HCT116 (cell line): ENCODE measurements at regions not wholly inside any gene's neighbourhood (a gene's known extent, or its start where the extent isn't known, plus 50 kb on each side); places are given as distances from the start of the nearest gene placed in this dataset.

ENCODE experiments used
- ATAC-seq: fragments of 200-7000 bp; cut with Tn5 transposase; 2 replicates; pipeline ENCODE4 v1.9.1; 2020; ENCODE audit warnings: mild to moderate bottlenecking, moderate library complexity
- BruUV-seq: library from RNA; stranded (reverse); fragments of 400-500 nt; replicated peaks from 2 replicates; lab custom pipeline; 2021; lab: Mats Ljungman, UMichigan
- CTCF ChIA-PET: fragments of 300-600 bp; sonication (Branson Sonifier 250); formaldehyde crosslinking; loops from one replicate; lab custom pipeline; 2021; ENCODE audit warnings: antibody characterized with exemption; lab: Charles Lee
- POLR2A ChIA-PET: fragments of 300-600, 350-600 bp; sonication (Branson Sonifier 250); formaldehyde crosslinking; loops from one replicate; lab custom pipeline; 2021; ENCODE audit warnings: antibody characterized with exemption; lab: Charles Lee
- RAD21 ChIA-PET, 2 experiments: fragments of 300-600 bp; sonication (Branson Sonifier 250); formaldehyde crosslinking; loops; one replicate each; lab custom pipeline; 2023; ENCODE audit warnings: low total read pairs in 2 of 2; ENCODE audit not compliant: uncharacterized antibody in 2 of 2, unreplicated experiment in 2 of 2, low non-redundant PET in 1 of 2; lab: Charles Lee
- DNase-seq: peaks from one replicate; pipeline ENCODE4 v3.0.0-alpha.2; 2010; ENCODE audit warnings: low read depth, low spot score
- H2AFZ ChIP-seq: fragments of 200-600 bp; shearing (Covaris generic), sonication (generic); 2 replicates; pipeline ENCODE4 v1.6.1; 2017; ENCODE audit warnings: low read depth, mixed run types, mixed read lengths, antibody characterized with exemption, low read length; ENCODE audit not compliant: poor library complexity, severe bottlenecking
- H3K27ac ChIP-seq: 2 replicates; pipeline ENCODE4 v1.5.1; 2012; ENCODE audit warnings: low read depth, low read length
- H3K27me3 ChIP-seq: fragments of 200-600 bp; sonication (generic); 2 replicates; pipeline ENCODE4 v1.6.1; 2016; ENCODE audit warnings: mixed run types, low read length, mixed read lengths; ENCODE audit not compliant: insufficient read depth
- H3K36me3 ChIP-seq, 2 experiments: fragments of 200-500 bp in 1 of 2; fragments of 200-600 bp in 1 of 2; sonication (Bioruptor generic) in 1 of 2; sonication (generic) in 1 of 2; 2 replicates each; pipeline versions ENCODE4 v1.5.1 to v1.6.1; 2014 to 2016; ENCODE audit warnings: low read length in 2 of 2, inconsistent platforms in 1 of 2, mixed read lengths in 1 of 2, mixed run types in 1 of 2; ENCODE audit not compliant: insufficient read depth in 2 of 2, control insufficient read depth in 1 of 2
- H3K4me1 ChIP-seq, 2 experiments: fragments of 200-600 bp in 1 of 2; sonication (generic) in 1 of 2; 2 replicates each; pipeline versions ENCODE4 v1.5.1 to v1.6.1; 2012 to 2017; ENCODE audit warnings: low read length in 2 of 2, inconsistent platforms in 1 of 2, mild to moderate bottlenecking in 1 of 2, mixed read lengths in 1 of 2, mixed run types in 1 of 2, moderate library complexity in 1 of 2; ENCODE audit not compliant: insufficient read depth in 2 of 2, control insufficient read depth in 1 of 2
- H3K4me2 ChIP-seq: fragments of 200-600 bp; sonication (generic); 2 replicates; pipeline ENCODE4 v1.6.1; 2017; ENCODE audit warnings: mixed run types, low read length, mixed read lengths
- H3K4me3 ChIP-seq, 2 experiments: fragments of 200-600 bp in 1 of 2; sonication (generic) in 1 of 2; replicated peaks in 1 of 2; 2 replicates each; pipeline ENCODE4 v1.5.1; 2011 to 2016; ENCODE audit warnings: low read length in 2 of 2, control low read depth in 1 of 2, low read depth in 1 of 2, mild to moderate bottlenecking in 1 of 2, mixed read lengths in 1 of 2, mixed run types in 1 of 2
- H3K79me2 ChIP-seq: fragments of 200-600 bp; sonication (generic); 2 replicates; pipeline ENCODE4 v1.6.1; 2017; ENCODE audit warnings: mild to moderate bottlenecking, mixed run types, low read length, moderate library complexity, mixed read lengths; ENCODE audit not compliant: insufficient read depth
- H3K9ac ChIP-seq: fragments of 200-600 bp; sonication (generic); 2 replicates; pipeline ENCODE4 v1.6.1; 2016; ENCODE audit warnings: low read length, mixed read lengths
- H3K9me2 ChIP-seq: fragments of 200-600 bp; sonication (generic), shearing (Covaris generic); 2 replicates; pipeline ENCODE4 v1.6.1; 2017; ENCODE audit warnings: mixed run types, mild to moderate bottlenecking, moderate library complexity; ENCODE audit not compliant: insufficient read depth
- H3K9me3 ChIP-seq, 2 experiments: fragments of 200-500 bp in 1 of 2; fragments of 200-600 bp in 1 of 2; sonication (Bioruptor generic) in 1 of 2; sonication (generic) in 1 of 2; 2 replicates each; pipeline ENCODE4 v1.6.1; 2014 to 2017; ENCODE audit warnings: low read length in 2 of 2, mixed read lengths in 2 of 2, inconsistent platforms in 1 of 2, low read depth in 1 of 2, mild to moderate bottlenecking in 1 of 2, mixed run types in 1 of 2, moderate library complexity in 1 of 2; ENCODE audit not compliant: control insufficient read depth in 1 of 2, insufficient read depth in 1 of 2
- H4K20me1 ChIP-seq: fragments of 200-600 bp; sonication (generic), shearing (Covaris generic); 2 replicates; pipeline ENCODE4 v1.6.1; 2017; ENCODE audit warnings: mixed run types, mild to moderate bottlenecking, moderate library complexity; ENCODE audit not compliant: insufficient read depth
- CEBPB ChIP-seq: IDR thresholded peaks from 2 replicates; pipeline ENCODE4 v1.6.1; 2012; ENCODE audit warnings: low read depth
- ELF1 ChIP-seq: IDR thresholded peaks from 2 replicates; pipeline ENCODE4 v1.6.1; 2012; ENCODE audit warnings: low read depth, borderline replicate concordance
- POLR2AphosphoS5 ChIP-seq: IDR thresholded peaks from 2 replicates; pipeline ENCODE4 v1.6.1; 2011; ENCODE audit warnings: mild to moderate bottlenecking, low read depth, low read length, moderate library complexity
- RAD21 ChIP-seq: IDR thresholded peaks from 2 replicates; pipeline ENCODE4 v1.6.1; 2012; ENCODE audit warnings: low read depth, mild to moderate bottlenecking
- REST ChIP-seq: IDR thresholded peaks from 2 replicates; pipeline ENCODE4 v1.6.1; 2012; ENCODE audit warnings: low read depth
- SIN3A ChIP-seq: IDR thresholded peaks from 2 replicates; pipeline ENCODE4 v1.6.1; 2012; ENCODE audit warnings: low read depth
- SP1 ChIP-seq: IDR thresholded peaks from 2 replicates; pipeline ENCODE4 v1.6.1; 2012; ENCODE audit warnings: low read depth
- SRF ChIP-seq: IDR thresholded peaks from 2 replicates; pipeline ENCODE4 v1.6.1; 2012; ENCODE audit warnings: low read depth
- TCF7L2 ChIP-seq: IDR thresholded peaks from 2 replicates; pipeline ENCODE4 v1.7.0; 2011; ENCODE audit warnings: borderline replicate concordance, inconsistent platforms; ENCODE audit not compliant: insufficient read depth, insufficient read length; ENCODE audit errors: extremely low read depth
- YY1 ChIP-seq: IDR thresholded peaks from 2 replicates; pipeline ENCODE4 v1.6.1; 2011; ENCODE audit warnings: low read length, low read depth, moderate library complexity, mild to moderate bottlenecking; ENCODE audit not compliant: insufficient replicate concordance; ENCODE audit errors: extremely low read depth
- ZBTB33 ChIP-seq: IDR thresholded peaks from 2 replicates; pipeline ENCODE4 v1.6.1; 2011; ENCODE audit warnings: mild to moderate bottlenecking, low read length, moderate library complexity; ENCODE audit not compliant: insufficient replicate concordance; ENCODE audit errors: extremely low read depth
- ZFX ChIP-seq: fragments of 450-650 bp; IDR thresholded peaks from 2 replicates; pipeline ENCODE4 v1.6.1; 2017
- intact Hi-C: fragments of 100-400 bp; cut with micrococcal nuclease; formaldehyde crosslinking; loops from 2 replicates; pipeline ENCODE4 v1.10.0; 2022
- TF ChIP-seq, protein P1 (sequence below), 3 experiments: fragments of 200-600 bp in 1 of 3; sonication (generic) in 1 of 3; IDR thresholded peaks in 2 of 3; conservative IDR thresholded peaks in 1 of 3; 2 replicates each; pipeline ENCODE4 v1.5.1; 2012 to 2017; ENCODE audit warnings: low read depth in 2 of 3, low read length in 2 of 3, antibody characterized with exemption in 1 of 3, borderline replicate concordance in 1 of 3, control low read depth in 1 of 3, mild to moderate bottlenecking in 1 of 3, mixed read lengths in 1 of 3, mixed run types in 1 of 3, moderate library complexity in 1 of 3; ENCODE audit not compliant: insufficient read depth in 1 of 3

- TF ChIP-seq, protein P1, sequence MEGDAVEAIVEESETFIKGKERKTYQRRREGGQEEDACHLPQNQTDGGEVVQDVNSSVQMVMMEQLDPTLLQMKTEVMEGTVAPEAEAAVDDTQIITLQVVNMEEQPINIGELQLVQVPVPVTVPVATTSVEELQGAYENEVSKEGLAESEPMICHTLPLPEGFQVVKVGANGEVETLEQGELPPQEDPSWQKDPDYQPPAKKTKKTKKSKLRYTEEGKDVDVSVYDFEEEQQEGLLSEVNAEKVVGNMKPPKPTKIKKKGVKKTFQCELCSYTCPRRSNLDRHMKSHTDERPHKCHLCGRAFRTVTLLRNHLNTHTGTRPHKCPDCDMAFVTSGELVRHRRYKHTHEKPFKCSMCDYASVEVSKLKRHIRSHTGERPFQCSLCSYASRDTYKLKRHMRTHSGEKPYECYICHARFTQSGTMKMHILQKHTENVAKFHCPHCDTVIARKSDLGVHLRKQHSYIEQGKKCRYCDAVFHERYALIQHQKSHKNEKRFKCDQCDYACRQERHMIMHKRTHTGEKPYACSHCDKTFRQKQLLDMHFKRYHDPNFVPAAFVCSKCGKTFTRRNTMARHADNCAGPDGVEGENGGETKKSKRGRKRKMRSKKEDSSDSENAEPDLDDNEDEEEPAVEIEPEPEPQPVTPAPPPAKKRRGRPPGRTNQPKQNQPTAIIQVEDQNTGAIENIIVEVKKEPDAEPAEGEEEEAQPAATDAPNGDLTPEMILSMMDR (IDR thresholded peaks at IDR 0.05 in 2 of 3, conservative IDR thresholded peaks at IDR 0.05 in 1 of 3; ENCODE audit: borderline replicate concordance in 1 of 3, insufficient read depth in 1 of 3, low read depth in 2 of 3, low read length in 2 of 3) = no peak
- no peak for TF ChIP-seq POLR2AphosphoS5
These were observed 324.2 kb downstream of the BMP2 start (continued) for GRCh38 chr20:7091655-7092054.

DNA sequence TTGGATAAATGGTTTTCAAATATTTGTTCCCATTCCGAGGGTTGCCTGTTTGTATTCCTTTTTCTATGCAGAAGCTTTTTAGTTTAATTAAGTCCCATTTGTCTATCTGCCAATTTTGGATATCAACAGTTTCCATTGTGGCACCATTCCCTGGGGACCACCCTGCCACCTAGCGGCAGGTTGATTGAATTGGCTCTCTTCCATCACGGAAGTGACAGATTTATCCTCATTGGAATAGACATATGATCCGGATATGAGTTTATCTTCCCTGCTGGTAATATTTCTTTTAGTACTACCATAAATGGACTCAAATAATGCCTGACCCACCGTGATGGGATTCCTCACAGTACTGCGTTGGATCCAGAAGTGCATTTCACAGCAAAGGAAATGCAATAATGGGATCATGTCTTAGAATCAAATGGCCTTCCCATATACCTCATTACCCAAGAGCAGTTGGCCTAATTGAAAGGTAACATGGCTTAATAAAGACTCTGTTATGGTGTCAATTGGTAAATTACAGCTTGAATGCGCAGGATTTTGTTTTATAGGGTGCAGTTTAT, 327.0 kb downstream of the BMP2 start:
- peaks cover 0 to 9% of the 10 kb centered on the region in 2 experiments; a peak in 2 of 4 replicates for H3K9me3 ChIP-seq
- no peaks in the 10 kb centered on the region for H3K9me2 ChIP-seq
- intact Hi-C loops = no loop called here
- BruUV-seq = no TSS peak
- ChIA-PET CTCF (no interaction called here), POLR2A (no interaction called here), RAD21 (no interaction called here)
- no peak overlapping the region for H3K9ac ChIP-seq
- no peak overlapping the region for H2AFZ ChIP-seq
- H3K27ac ChIP-seq = no peak overlapping the region
- no peak overlapping the region for H3K4me2 ChIP-seq
- no peak for ATAC-seq
- H3K79me2 ChIP-seq = no peaks in the 10 kb centered on the region
- H3K36me3 ChIP-seq = no peaks in the 10 kb centered on the region; a peak in 1 of 4 replicates
- H3K27me3 ChIP-seq = no peaks in the 10 kb centered on the region
- no peaks in the 10 kb centered on the region for H4K20me1 ChIP-seq
- no peaks in the 10 kb centered on the region for H3K4me1 ChIP-seq
- peak; percentile 4 for DNase-seq
- no peak overlapping the region for H3K4me3 ChIP-seq
- peak; percentile 33; the same call in 1 of the 2 replicates for TF ChIP-seq RAD21
- no peak for TF ChIP-seq ZFX
- no peak for TF ChIP-seq YY1
- TF ChIP-seq CEBPB = no peak
- TF ChIP-seq SP1 = no peak
- TF ChIP-seq TCF7L2 = no peak
- no peak for TF ChIP-seq REST
- TF ChIP-seq SIN3A = no peak
- TF ChIP-seq ELF1 = peak; percentile 32; the same call in 1 of the 2 replicates
- TF ChIP-seq, protein P1 (IDR thresholded peaks at IDR 0.05 in 2 of 3, conservative IDR thresholded peaks at IDR 0.05 in 1 of 3; ENCODE audit: borderline replicate concordance in 1 of 3, insufficient read depth in 1 of 3, low read depth in 2 of 3, low read length in 2 of 3) = peak; percentile 18 to 72 (median 63); a peak in 5 of 6 replicates
- no peak for TF ChIP-seq SRF
- TF ChIP-seq ZBTB33 = no peak
- no peak for TF ChIP-seq POLR2AphosphoS5
